Posterior vena cava (tissue), 2 donors: ENCODE measurements at regions not wholly inside any gene's neighbourhood (a gene's known extent, or its start where the extent isn't known, plus 50 kb on each side); places are given as distances from the start of the nearest gene placed in this dataset.
"Not testable (repeated sequence)": the region's sequence is repeated elsewhere in the genome, so short reads cannot be mapped to it uniquely, and the experiment has no call there.

Experiments
- DNase-seq: peaks from one replicate; pipeline ENCODE4 v3.0.0-alpha.2; 2020; ENCODE audit warnings: low spot score
- intact Hi-C, 2 donors: fragments of 100-400 bp; cut with DNase I; formaldehyde crosslinking; loops; one replicate each; pipeline versions ENCODE4 v1.14.1 to v1.14.2; 2022 to 2023
- donor health status: DM: yes; HTN: yes; CAD: no.
- donor health status: DM: yes; HTN: yes; CAD: no.

DNA sequence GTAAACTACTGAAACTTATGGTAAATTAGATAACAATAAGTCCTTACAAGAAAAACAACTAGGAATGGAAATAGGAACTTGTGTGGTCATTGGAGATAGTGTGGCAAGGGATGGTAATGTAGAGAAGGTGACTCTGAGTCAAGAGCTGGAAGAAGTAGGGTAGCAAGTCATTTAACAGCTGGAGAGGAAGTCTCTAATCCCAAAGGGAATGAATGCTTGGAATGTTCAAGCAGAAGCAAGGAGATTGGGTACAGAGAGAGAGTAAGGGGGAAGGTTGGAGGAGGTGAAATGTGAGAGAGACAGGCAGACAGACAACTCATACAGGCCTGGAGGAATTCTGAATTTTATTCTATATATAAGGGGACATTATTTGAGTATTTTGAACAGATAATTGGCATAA lies 260.6 kb upstream of the MAD2L1 start:
- intact Hi-C loops, result no loop called here

DNA sequence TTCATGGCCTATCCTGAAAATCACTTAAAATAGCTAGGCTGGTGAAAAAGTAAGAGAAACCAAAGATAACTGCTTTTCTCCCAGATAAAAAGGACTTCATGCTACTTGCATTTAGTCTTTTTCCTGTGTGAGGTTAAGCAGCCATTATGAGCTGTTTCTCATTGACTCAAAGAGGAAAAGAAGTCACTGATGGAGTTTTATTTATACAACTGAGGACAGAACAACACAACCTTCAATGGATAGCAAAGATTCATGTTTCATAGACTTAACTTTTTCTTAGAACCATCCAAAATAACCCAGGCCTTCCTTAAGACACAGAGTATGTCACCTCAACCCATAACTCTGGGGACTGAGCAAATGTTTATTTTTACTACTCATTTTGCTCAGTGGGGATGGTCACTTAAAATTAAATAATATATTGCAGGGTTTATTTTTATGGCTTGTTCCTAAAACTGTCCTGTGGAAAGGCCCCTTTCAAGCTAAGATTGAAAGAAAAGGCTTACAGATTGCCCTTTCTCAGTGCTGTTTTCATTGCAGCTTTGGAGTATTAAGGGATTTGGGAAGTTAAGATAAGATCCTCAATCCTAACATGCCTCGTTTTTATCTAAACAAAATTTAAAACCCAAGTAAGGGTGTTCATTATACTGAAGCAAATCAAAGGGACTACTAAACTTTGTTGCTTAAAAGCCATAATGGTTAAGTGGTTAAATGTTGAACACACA lies 252.6 kb upstream of the MAD2L1 start:
- no peak for DNase-seq

More for the DNA sequence above, 260.6 kb upstream of the MAD2L1 start:
- no peak for DNase-seq

DNA sequence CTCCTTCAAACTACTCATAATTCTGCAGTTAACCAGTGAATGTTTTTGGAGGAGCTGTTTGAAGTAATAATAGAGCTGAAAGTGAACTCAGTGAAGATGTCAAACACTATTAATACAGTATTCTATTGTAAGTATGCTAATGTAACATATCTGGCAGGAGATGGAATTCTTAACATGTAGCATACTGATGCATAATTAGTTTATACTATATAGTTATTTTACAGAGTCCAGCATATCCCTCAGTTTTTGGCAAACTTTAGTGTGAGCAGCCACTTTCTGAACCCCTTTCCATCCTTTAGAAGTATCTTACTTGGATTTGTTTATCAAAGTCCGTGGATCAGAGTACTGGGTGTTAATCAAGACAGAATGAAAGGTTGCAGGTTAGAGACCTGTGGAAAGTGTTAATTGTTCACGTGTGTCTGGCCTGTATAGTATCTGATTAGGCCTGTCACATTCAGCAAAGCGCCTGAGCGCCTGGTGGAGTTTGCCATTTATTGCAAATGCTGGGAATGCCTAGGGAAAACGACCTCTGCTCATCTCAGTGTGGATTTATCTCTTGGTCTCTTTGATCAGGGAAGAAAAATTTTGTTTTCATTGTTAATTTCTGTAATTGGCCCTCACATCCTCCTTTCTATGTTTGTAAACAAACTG lies 251.7 kb upstream of the MAD2L1 start:
- intact Hi-C loops, result no loop called here
- DNase-seq, result no peak

More for the DNA sequence above, 252.6 kb upstream of the MAD2L1 start:
- intact Hi-C loops, result no loop called here

DNA sequence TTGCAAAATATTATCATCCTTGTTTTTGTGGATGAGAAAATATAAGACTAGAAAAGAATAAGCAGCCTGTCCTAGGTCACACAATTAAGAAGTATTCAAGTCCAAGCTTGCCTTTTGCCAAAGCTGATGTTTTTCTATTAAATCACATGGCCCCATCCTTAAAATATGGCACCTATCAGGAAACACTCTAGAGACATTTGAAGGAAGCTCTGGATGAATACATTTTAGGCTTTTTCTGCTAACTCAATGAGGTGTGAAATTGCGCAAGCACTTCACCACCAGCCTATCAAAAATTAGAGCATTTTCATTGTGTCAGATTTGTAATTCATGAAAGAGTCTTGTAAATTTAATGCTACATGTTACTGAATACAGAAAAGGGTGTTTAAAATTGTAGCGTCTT lies 251.1 kb upstream of the MAD2L1 start:
- intact Hi-C loops, result no loop called here
- DNase-seq, result no peak

DNA sequence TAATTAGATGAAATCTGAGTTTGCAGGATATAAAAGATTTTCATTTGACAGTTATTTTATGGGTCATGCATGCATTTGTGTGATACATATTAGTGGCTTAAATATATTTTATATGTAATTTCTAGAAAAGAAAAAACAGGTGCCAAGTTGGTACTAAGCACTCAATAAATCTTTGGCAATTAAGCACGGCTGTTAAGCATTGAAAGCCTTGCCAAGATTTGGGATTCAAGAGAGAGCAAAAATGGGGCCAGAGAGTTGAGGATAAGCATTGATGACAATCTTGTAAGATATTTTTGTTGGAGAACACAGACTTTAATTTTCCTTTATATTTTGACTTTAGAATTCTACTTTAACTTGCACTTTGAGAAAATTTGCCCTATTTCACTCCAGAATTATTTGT lies 249.8 kb upstream of the MAD2L1 start:
- no peak for DNase-seq
- intact Hi-C loops, result no loop called here

DNA sequence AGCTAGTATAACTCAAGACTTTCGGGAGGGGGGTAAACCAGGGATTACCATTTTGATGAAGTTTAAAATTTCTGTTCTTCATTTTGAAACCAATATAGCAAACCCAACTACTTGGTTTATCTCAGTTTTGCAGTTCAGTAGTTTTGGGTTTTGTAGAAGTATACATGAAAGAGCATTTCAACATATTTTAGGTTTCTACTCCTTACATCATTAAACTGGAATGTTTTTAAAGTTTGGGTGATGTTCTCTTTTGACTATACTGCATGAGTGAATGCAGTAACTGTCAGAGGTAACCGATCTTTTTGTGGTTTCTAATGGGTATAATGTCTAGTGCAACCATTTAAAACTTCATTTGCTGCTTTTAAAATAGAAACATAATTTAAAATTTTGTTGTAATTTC lies 248.3 kb upstream of the MAD2L1 start:
- intact Hi-C loops, result no loop called here

DNA sequence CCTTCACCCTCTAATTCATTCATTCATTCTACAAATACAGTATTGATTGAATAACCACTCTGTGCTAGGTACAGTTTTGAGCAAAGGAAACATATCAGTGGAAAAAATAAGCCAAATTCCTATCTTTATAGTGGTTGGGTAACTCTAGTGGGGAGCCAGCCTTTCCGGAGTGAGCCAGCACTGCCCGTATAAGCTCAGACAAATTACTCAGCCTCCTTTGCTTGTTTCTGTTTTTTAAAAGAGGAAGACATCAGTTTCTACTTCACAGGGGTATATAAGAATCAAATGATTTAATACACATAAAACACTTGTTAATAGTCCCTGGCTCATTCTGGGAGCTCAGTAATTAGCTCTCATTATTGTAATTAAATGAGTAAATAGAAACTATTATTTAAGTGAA lies 238.2 kb upstream of the MAD2L1 start:
- intact Hi-C loops, result no loop called here

More for the DNA sequence above, 248.3 kb upstream of the MAD2L1 start:
- no peak for DNase-seq

DNA sequence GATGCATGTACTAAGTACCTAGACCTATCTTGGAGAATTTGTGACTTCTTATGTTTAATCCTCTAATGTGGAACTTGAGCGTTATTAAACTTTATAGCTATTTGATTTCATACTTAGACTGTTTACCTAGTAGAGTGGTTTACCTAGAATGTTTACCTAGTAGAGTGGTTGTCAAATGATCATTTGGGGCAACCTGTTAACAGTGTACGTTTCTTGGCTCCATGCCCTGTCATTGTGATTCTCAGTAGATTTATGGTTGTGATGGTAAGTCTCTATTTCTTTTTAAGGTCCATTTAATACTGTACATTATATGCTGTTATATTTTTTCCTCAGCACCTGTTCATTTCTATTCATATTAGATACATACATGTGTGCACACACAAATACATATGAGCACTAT lies 233.0 kb upstream of the MAD2L1 start:
- DNase-seq, result no peak
- intact Hi-C loops, result no loop called here

More for the DNA sequence above, 238.2 kb upstream of the MAD2L1 start:
- no peak for DNase-seq

DNA sequence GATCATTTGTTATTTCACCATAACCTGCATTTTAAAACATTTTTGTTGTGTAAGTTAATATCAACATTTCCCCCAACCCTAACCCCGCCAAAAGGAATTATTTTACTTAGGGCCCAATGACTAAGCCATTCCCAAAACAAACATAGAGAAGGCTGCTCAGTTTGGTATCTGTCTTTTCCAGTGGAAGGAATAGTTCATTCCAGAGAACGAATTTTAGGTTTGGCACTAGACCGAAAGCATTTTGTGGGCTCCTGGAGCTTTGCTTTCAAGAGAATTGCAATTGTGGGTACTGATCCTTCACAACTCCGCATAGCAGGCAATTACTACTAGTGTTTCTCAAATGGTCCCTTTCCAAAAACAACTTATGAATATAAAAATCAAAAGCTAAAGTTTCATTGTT lies 226.7 kb upstream of the MAD2L1 start:
- intact Hi-C loops, result no loop called here

DNA sequence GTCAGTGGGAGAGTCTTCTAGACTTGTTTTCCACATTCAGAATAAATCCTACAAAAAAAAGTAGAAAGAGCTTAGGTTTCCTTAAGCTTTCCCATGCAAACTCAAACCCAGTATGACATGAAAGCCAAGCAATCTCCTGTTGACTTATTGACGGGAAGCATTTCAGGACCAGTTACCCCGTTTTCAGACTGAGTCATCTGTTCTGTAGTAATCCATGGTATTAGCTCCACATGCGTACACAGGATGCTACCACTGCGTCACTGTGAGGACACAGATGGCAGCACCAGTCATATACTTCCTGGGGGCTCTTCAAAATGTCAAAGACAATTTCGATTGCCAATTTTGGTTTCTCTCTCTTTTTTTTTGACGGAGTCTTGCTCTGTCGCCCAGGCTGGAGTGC lies 224.9 kb upstream of the MAD2L1 start:
- intact Hi-C loops, result no loop called here
- no peak for DNase-seq

More for the DNA sequence above, 226.7 kb upstream of the MAD2L1 start:
- DNase-seq, result no peak

DNA sequence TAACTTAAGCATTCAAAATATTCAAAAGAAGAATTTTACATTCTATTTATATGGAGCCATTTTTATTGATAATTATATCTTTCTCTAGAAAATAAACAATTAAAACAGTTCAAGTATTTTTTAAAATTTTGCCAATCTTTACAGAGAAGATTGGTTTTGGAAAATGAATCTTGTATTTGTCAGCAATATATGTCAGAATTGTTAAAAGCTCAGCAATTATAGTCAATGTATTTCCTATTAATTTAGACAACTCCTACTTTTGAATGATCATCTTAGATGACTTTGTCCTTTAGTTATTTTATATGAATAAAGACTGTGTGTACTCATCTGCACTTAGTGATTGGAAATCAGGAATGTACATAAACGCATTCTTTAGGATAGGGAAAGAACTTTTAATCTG lies 223.9 kb upstream of the MAD2L1 start:
- intact Hi-C loops, result no loop called here
- no peak for DNase-seq

DNA sequence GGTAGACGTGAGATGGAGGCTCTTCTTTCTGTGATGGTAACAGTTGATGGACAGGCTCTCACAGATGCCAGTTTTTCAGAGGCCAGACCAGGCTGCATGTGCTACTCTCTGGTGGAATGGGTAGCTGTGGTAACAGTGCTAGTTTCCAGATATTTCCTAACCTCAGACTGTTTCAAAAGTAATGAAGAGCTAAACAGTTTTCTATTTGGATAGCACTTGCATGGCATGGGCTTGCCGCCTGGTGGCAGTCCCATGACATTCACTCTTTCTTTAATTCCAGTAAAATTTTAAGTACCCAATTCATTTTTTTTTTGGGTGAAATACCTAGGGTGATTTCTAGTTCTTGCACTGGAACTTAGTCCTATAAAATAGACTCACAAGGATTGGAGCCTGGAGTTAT lies 220.2 kb upstream of the MAD2L1 start:
- intact Hi-C loops, result no loop called here
- no peak for DNase-seq

DNA sequence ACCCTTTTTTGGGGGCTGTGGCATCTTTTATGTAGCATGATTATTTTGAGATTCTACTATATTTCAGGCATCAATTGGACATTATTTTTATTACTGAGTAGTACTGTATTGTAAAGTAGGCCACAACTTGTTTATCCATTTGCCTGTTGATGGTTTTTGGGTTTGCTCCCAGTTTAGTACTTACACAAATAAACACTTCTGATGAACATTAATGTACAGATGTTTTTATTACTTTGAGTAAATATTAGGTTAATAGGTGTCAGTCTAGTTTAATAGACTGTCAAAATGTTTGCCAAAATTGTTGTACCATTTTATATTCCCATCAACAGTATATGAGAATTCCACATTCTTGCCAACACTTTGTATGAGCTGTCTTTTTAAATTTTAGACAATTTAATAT lies 214.9 kb upstream of the MAD2L1 start:
- intact Hi-C loops, result no loop called here
- DNase-seq, result no peak

DNA sequence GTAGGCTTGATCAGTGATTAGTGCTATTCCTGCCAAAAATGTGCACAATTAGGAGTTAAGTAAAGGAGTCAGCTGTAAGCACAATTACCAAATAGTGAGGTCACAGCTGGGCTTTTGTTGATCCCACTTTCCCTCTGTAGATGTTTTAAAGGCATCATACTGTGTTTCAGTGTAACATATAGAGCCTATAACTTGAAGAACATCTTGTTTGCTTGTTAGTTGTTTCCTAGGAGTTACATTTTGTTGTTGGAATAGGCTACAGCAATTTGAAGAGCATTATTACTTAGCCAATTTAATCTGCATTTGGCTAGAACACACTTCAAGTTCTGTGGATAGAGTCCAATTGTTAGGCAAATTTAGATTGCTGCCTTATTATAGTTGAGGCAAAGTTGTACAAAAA lies 210.7 kb upstream of the MAD2L1 start:
- intact Hi-C loops, result no loop called here
- DNase-seq, result no peak

DNA sequence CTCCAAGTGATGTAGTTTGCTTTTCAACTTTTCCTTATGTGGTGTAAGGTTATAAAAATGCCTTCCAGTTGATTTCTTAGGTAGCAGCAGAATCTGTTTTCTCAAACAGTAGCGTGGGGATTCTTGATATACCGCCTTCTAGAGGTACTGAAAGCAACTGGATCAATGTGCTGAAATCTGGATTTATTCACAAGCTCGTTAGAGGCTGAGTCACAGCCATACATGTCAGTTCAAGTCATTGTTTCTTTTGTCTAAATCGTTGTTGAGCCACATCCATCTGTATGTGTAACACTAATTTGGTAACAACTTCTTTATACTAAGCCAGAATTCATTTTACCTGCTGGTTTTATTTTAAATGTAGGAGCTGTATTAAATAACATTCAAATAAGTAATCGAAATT lies 200.0 kb upstream of the MAD2L1 start:
- DNase-seq, result no peak
- intact Hi-C loops, result no loop called here

DNA sequence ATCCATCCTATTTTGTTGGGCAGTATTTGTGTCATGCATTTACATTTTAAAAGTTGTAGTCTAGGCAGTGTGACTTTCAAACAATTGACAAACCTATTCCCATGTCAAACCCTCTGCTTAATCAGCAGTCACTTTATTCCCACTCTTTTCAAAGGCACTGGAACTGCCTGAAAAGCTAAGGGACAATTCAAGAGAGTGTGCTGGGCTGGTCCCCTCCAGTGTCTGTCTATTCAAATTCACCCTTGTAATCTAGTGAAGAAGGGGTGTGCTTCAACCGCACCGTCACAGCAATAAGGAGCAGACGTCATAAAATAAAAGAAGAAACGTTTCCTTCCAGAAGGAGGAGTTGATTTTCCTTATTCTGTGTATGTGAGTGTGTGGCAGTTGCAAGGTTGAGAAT lies 197.0 kb upstream of the MAD2L1 start:
- intact Hi-C loops, result no loop called here

DNA sequence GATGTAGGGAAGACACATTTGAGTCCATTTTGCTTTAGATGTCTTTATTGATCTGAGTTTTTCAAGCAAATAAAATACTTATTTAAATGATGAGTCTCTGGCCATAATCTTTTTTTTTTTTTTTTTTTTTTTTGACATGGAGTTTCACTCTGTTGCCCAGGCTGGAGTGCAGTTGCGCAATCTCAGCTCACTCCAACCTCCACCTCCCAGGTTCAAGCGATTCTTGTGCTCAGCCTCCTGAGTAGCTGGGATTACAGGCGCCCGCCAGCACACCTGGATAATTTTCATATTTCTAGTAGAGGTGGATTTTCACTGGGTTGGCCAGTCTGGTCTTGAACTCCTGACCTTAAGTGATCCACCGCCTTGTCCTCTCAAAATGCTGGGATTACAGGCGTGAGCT lies 194.5 kb upstream of the MAD2L1 start:
- no peak for DNase-seq
- intact Hi-C loops, result no loop called here

More for the DNA sequence above, 197.0 kb upstream of the MAD2L1 start:
- DNase-seq, result no peak

DNA sequence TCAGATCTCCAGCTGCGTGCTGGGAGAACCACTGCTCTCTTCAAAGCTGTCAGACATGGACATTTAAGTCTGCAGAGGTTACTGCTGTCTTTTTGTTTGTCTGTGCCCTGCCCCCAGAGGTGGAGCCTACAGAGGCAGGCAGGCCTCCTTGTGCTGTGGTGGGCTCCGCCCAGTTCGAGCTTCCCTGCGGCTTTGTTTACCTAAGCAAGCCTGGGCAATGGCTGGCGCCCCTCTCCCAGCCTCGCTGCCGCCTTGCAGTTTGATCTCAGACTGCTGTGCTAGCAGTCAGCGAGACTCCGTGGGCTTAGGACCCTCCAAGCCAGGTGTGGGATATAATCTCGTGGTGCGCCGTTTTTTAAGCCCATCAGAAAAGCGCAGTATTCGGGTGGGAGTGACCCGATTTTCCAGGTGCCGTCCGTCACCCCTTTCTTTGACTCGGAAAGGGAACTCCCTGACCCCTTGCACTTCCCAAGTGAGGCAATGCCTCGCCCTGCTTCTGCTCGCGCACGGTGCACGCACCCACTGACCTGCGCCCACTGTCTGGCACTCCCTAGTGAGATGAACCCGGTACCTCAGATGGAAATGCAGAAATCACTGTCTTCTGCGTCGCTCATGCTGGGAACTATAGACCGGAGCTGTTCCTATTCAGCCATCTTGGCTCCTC lies 189.6 kb upstream of the MAD2L1 start:
- intact Hi-C loops, DNase-seq: not testable (repeated sequence)

DNA sequence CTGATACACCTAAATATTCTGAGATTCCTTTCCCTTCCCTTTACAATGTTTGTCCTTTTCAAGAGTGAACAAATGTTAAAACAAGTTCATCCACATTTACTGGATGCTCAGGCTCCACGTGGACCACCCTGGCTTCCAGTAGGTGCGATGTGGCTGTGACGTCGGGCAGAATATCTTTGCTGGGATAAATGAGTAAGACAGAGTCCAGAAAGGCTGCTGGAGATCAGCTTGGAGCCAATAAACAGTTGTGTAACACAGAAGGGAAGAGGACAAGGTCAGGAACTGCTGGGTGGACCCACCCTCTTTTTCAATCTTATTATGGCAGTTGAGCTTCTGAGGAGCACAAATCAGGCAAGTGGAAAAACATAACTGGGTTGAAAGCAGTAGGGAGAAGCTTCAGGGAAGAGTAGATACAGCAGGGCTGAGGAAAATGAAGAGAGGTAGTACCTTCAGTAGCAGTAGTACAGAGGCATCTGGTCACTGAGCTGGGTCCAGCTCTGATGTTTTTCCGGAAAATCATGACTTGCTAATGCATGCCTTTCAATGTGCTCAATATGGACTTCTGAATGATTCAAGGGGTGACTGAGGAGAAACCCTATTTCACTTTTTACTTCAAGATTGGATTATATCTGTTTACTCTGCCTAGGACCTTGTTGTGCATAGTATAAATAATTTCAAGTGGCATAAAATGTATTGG lies 171.8 kb upstream of the MAD2L1 start:
- intact Hi-C loops, result no loop called here
- DNase-seq, result no peak

DNA sequence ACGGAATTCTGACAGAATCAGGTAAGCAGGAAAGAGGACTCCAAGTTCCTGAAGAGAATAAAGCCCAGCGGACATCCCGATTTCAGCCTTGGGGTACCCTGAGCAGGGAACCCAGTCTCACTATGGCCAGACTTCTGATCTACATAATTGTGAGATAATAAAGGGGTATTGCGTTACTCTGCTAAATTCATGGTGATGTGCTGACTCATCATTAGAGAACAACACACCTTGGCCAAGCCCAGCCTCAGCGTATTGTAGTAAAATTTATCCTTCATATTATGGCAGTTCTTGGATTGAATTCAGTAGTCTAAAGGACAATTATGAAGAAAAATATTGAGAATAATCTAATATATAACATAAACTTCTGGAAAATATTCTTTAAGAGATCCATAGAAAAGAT lies 170.2 kb upstream of the MAD2L1 start:
- DNase-seq, result no peak
- intact Hi-C loops, result no loop called here
